Nephron progenitor cell (in vitro differentiated cells): ENCODE measurements at regions not wholly inside any gene's neighbourhood (a gene's known extent, or its start where the extent isn't known, plus 50 kb on each side); places are given as distances from the start of the nearest gene placed in this dataset.

Source experiments
- DNase-seq: peaks from one replicate; pipeline ENCODE4 v3.0.0; 2021
- H3K27ac Mint-ChIP-seq: 2 replicates; pipeline ENCODE4 v1.8.0; 2021; ENCODE audit warnings: mild to moderate bottlenecking, moderate library complexity, mixed read lengths
- H3K27me3 Mint-ChIP-seq: 2 replicates; pipeline ENCODE4 v1.8.0; 2021; ENCODE audit warnings: mild to moderate bottlenecking, low read depth, mixed read lengths; ENCODE audit not compliant: poor library complexity
- H3K36me3 Mint-ChIP-seq: 2 replicates; pipeline ENCODE4 v1.8.0; 2021; ENCODE audit warnings: low read depth, mixed read lengths
- H3K4me1 Mint-ChIP-seq: 2 replicates; pipeline ENCODE4 v1.8.0; 2021; ENCODE audit warnings: mixed read lengths
- H3K4me3 Mint-ChIP-seq: 2 replicates; pipeline ENCODE4 v1.8.0; 2021; ENCODE audit warnings: mild to moderate bottlenecking, moderate library complexity, mixed read lengths
- H3K9me3 Mint-ChIP-seq: 2 replicates; pipeline ENCODE4 v1.8.0; 2021; ENCODE audit warnings: mild to moderate bottlenecking, moderate library complexity, mixed read lengths
- TF ChIP-seq, protein P1 (sequence below): fragments of 200-600 bp; sonication (generic); IDR thresholded peaks from 2 replicates; pipeline ENCODE4 v1.5.0; 2021; ENCODE audit warnings: antibody characterized with exemption

DNA sequence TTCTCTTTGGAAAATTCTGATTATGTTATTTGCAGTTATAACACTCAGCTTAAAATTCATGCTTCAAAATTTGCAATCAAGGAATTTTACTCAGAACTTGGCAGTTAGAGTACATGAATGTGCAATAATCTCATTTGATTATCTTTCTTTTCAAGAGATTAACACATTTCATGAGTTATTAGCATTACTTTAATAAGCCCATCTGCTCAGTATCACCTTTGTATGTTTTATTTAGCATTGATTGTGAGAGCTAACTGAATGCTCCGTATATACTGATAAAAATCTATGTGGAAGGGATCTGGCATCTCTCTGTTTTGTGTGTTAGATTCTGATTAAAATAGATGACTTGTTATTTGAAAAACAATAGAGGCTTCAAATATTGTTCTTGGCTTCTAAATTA lies 55.6 kb upstream of the CPNE8 start:
- no peak overlapping the region for H3K27ac Mint-ChIP-seq
- H3K4me3 Mint-ChIP-seq, result no peak overlapping the region
- no peaks in the 10 kb centered on the region for H3K9me3 Mint-ChIP-seq
- peaks cover 9% of the 10 kb centered on the region for H3K27me3 Mint-ChIP-seq
- no peaks in the 10 kb centered on the region for H3K36me3 Mint-ChIP-seq
- H3K4me1 Mint-ChIP-seq, result no peaks in the 10 kb centered on the region
- no peak for DNase-seq
- TF ChIP-seq, protein P1, sequence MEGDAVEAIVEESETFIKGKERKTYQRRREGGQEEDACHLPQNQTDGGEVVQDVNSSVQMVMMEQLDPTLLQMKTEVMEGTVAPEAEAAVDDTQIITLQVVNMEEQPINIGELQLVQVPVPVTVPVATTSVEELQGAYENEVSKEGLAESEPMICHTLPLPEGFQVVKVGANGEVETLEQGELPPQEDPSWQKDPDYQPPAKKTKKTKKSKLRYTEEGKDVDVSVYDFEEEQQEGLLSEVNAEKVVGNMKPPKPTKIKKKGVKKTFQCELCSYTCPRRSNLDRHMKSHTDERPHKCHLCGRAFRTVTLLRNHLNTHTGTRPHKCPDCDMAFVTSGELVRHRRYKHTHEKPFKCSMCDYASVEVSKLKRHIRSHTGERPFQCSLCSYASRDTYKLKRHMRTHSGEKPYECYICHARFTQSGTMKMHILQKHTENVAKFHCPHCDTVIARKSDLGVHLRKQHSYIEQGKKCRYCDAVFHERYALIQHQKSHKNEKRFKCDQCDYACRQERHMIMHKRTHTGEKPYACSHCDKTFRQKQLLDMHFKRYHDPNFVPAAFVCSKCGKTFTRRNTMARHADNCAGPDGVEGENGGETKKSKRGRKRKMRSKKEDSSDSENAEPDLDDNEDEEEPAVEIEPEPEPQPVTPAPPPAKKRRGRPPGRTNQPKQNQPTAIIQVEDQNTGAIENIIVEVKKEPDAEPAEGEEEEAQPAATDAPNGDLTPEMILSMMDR, result no peak

DNA sequence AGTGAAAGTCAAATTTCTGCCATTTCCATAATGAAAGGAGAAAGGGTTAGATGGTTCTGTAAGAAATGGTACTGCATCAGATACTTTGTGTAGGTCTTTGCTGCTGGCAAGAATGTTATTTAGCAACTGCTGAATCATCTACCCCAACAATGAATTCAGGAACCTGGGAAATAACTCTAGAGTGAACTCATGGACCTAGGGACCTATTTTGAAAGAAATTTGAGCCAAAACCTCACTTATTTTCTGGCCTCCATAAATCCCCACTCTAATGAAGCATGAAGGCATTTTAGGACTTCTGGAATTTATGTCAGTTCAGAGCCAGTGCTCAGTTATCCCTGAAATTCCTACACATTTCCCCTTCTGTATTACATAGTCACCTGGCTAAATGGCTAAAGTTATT lies 50.9 kb upstream of the CPNE8 start:
- Mint-ChIP-seq H3K27ac (no peak overlapping the region), H3K4me1 (no peaks in the 10 kb centered on the region), H3K27me3 (peaks cover 9% of the 10 kb centered on the region), H3K36me3 (no peaks in the 10 kb centered on the region), H3K4me3 (no peak overlapping the region), H3K9me3 (no peaks in the 10 kb centered on the region)
- TF ChIP-seq, protein P1, result no peak
- DNase-seq, result no peak
